ENCODE measurements at regions not wholly inside any gene's neighbourhood (a gene's known extent, or its start where the extent isn't known, plus 50 kb on each side); places are given as distances from the start of the nearest gene placed in this dataset.

- TF ChIP-seq GATA3 (IDR thresholded peaks at IDR 0.05; ENCODE audit: low read depth, low read length) (no peak), GATA2 (IDR thresholded peaks at IDR 0.05; ENCODE audit: low read depth, low read length) (no peak)
Observed at GRCh38 chr13:90015565-90016507, 1331.7 kb upstream of the MIR17HG start.

- TF ChIP-seq GATA3 (IDR thresholded peaks at IDR 0.05; ENCODE audit: low read depth, low read length) (no peak), GATA2 (IDR thresholded peaks at IDR 0.05; ENCODE audit: low read depth, low read length) (no peak)
Observed at GRCh38 chr13:90016688-90017087, 1330.8 kb upstream of the MIR17HG start.

GRCh38 chr13:90020536-90021070, 1326.9 kb upstream of the MIR17HG start:
- TF ChIP-seq GATA2 (IDR thresholded peaks at IDR 0.05; ENCODE audit: low read depth, low read length) (no peak), GATA3 (IDR thresholded peaks at IDR 0.05; ENCODE audit: low read depth, low read length) (no peak)

- no peak for TF ChIP-seq GATA3 (IDR thresholded peaks at IDR 0.05; ENCODE audit: low read depth, low read length)
- TF ChIP-seq GATA2 (IDR thresholded peaks at IDR 0.05; ENCODE audit: low read depth, low read length) = no peak
Observed at GRCh38 chr13:90027409-90027808, 1320.1 kb upstream of the MIR17HG start.

- TF ChIP-seq GATA3 (IDR thresholded peaks at IDR 0.05; ENCODE audit: low read depth, low read length) = no peak
- no peak for TF ChIP-seq GATA2 (IDR thresholded peaks at IDR 0.05; ENCODE audit: low read depth, low read length)
Observed at GRCh38 chr13:90032313-90032712, 1315.2 kb upstream of the MIR17HG start.

- no peak for TF ChIP-seq GATA3 (IDR thresholded peaks at IDR 0.05; ENCODE audit: low read depth, low read length)
Observed at GRCh38 chr13:90032841-90033493, 1314.5 kb upstream of the MIR17HG start.

- TF ChIP-seq GATA3 (IDR thresholded peaks at IDR 0.05; ENCODE audit: low read depth, low read length) = no peak
- TF ChIP-seq GATA2 (IDR thresholded peaks at IDR 0.05; ENCODE audit: low read depth, low read length) = no peak
Observed at GRCh38 chr13:90039516-90039915, 1308.0 kb upstream of the MIR17HG start.

- no peak for TF ChIP-seq GATA2 (IDR thresholded peaks at IDR 0.05; ENCODE audit: low read depth, low read length)
- TF ChIP-seq GATA3 (IDR thresholded peaks at IDR 0.05; ENCODE audit: low read depth, low read length) = no peak
Observed at GRCh38 chr13:90047600-90047999, 1299.9 kb upstream of the MIR17HG start.

GRCh38 chr13:90049989-90050671, 1297.4 kb upstream of the MIR17HG start:
- TF ChIP-seq GATA2 (IDR thresholded peaks at IDR 0.05; ENCODE audit: low read depth, low read length) = no peak

- TF ChIP-seq GATA2 (IDR thresholded peaks at IDR 0.05; ENCODE audit: low read depth, low read length) (no peak), GATA3 (IDR thresholded peaks at IDR 0.05; ENCODE audit: low read depth, low read length) (no peak)
Observed at GRCh38 chr13:90055121-90055520, 1292.4 kb upstream of the MIR17HG start.

- TF ChIP-seq GATA3 (IDR thresholded peaks at IDR 0.05; ENCODE audit: low read depth, low read length) = no peak
- no peak for TF ChIP-seq GATA2 (IDR thresholded peaks at IDR 0.05; ENCODE audit: low read depth, low read length)
Observed at GRCh38 chr13:90055760-90056159, 1291.7 kb upstream of the MIR17HG start.

GRCh38 chr13:90068658-90069057, 1278.8 kb upstream of the MIR17HG start:
- TF ChIP-seq GATA3 (IDR thresholded peaks at IDR 0.05; ENCODE audit: low read depth, low read length) (no peak), GATA2 (IDR thresholded peaks at IDR 0.05; ENCODE audit: low read depth, low read length) (no peak)

- TF ChIP-seq GATA2 (IDR thresholded peaks at IDR 0.05; ENCODE audit: low read depth, low read length) = no peak
- TF ChIP-seq GATA3 (IDR thresholded peaks at IDR 0.05; ENCODE audit: low read depth, low read length) = no peak
Observed at GRCh38 chr13:90070362-90070761, 1277.1 kb upstream of the MIR17HG start.

- TF ChIP-seq GATA2 (IDR thresholded peaks at IDR 0.05; ENCODE audit: low read depth, low read length) (no peak), GATA3 (IDR thresholded peaks at IDR 0.05; ENCODE audit: low read depth, low read length) (no peak)
Observed at GRCh38 chr13:90070837-90071525, 1276.5 kb upstream of the MIR17HG start.

Data from SH-SY5Y (cell line).